Keratinocyte (primary cell): ENCODE measurements at regions not wholly inside any gene's neighbourhood (a gene's known extent, or its start where the extent isn't known, plus 50 kb on each side); places are given as distances from the start of the nearest gene placed in this dataset.

Experiments
- EZH2 ChIP-seq: IDR thresholded peaks from one replicate; pipeline ENCODE4 v1.6.1; 2012; ENCODE audit warnings: inconsistent platforms, mild to moderate bottlenecking, low read length, moderate library complexity
- TF ChIP-seq, protein P1 (sequence below), 3 experiments: IDR thresholded peaks in 1 of 3; conservative IDR thresholded peaks in 1 of 3; optimal IDR thresholded peaks in 1 of 3; 2 replicates in 2 of 3; 3 replicates in 1 of 3; pipeline versions ENCODE3 to v1.5.1; 2011; ENCODE audit warnings: low read length in 3 of 3, mild to moderate bottlenecking in 3 of 3, moderate library complexity in 2 of 3, control low read depth in 1 of 3, inconsistent platforms in 1 of 3; ENCODE audit not compliant: insufficient read depth in 2 of 3; ENCODE audit errors: extremely low read depth in 1 of 3

DNA sequence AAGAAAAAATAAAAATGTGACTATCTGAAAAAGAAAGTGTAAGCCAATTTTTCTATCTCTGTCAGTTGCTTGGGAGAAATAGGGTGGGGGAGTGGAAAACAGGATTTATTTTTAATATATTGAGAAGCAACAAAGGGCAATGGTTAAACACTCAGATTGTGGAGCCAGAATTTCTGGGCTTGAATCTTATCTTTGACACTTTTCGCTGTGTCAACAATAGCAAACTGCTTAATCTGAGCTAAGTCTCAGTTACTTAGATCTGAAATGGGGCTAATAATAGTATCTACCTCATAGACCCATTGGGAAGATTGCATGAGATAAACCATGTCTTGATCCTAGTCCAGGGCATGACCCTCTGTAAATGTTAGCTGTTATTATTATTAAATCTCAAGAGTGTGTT, 468.1 kb downstream of the ADGRL2 start:
- TF ChIP-seq EZH2, result no peak
- TF ChIP-seq, protein P1, sequence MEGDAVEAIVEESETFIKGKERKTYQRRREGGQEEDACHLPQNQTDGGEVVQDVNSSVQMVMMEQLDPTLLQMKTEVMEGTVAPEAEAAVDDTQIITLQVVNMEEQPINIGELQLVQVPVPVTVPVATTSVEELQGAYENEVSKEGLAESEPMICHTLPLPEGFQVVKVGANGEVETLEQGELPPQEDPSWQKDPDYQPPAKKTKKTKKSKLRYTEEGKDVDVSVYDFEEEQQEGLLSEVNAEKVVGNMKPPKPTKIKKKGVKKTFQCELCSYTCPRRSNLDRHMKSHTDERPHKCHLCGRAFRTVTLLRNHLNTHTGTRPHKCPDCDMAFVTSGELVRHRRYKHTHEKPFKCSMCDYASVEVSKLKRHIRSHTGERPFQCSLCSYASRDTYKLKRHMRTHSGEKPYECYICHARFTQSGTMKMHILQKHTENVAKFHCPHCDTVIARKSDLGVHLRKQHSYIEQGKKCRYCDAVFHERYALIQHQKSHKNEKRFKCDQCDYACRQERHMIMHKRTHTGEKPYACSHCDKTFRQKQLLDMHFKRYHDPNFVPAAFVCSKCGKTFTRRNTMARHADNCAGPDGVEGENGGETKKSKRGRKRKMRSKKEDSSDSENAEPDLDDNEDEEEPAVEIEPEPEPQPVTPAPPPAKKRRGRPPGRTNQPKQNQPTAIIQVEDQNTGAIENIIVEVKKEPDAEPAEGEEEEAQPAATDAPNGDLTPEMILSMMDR (optimal IDR thresholded peaks at IDR 0.05 in 1 of 3, IDR thresholded peaks at IDR 0.05 in 1 of 3, conservative IDR thresholded peaks at IDR 0.05 in 1 of 3; ENCODE audit: extremely low read depth in 1 of 3, insufficient read depth in 2 of 3, low read length in 3 of 3), result no peak
